Liver (tissue), 7 donors: ENCODE measurements at regions not wholly inside any gene's neighbourhood (a gene's known extent, or its start where the extent isn't known, plus 50 kb on each side); places are given as distances from the start of the nearest gene placed in this dataset.

Source experiments
- DNase-seq: peaks from one replicate; pipeline ENCODE4 v3.0.0-alpha.2; 2017; ENCODE audit warnings: low spot score
- H3K27ac ChIP-seq, 2 donors: one replicate each; pipeline ENCODE4 v1.7.0; 2013; ENCODE audit warnings: inconsistent platforms in 2 of 2, low read length in 2 of 2, control low read depth in 1 of 2, low read depth in 1 of 2, mild to moderate bottlenecking in 1 of 2
- H3K27me3 ChIP-seq, 4 donors: one replicate each; pipeline versions ENCODE4 v1.6.1 to v1.7.0; 2013; ENCODE audit warnings: low read length in 3 of 4, inconsistent platforms in 1 of 4, mild to moderate bottlenecking in 1 of 4, moderate library complexity in 1 of 4; ENCODE audit not compliant: control insufficient read depth in 4 of 4, insufficient read depth in 4 of 4
- H3K36me3 ChIP-seq, 4 donors: one replicate each; pipeline versions ENCODE4 v1.6.1 to v1.7.0; 2013; ENCODE audit warnings: low read length in 3 of 4, mild to moderate bottlenecking in 3 of 4, low read depth in 1 of 4, moderate library complexity in 1 of 4; ENCODE audit not compliant: control insufficient read depth in 4 of 4, insufficient read depth in 3 of 4
- H3K4me1 ChIP-seq, 4 donors: one replicate each; pipeline versions ENCODE4 v1.6.1 to v1.7.0; 2013; ENCODE audit warnings: low read length in 3 of 4, mild to moderate bottlenecking in 3 of 4, moderate library complexity in 1 of 4; ENCODE audit not compliant: control insufficient read depth in 4 of 4, insufficient read depth in 4 of 4
- H3K4me3 ChIP-seq, 3 donors: one replicate each; pipeline versions ENCODE4 v1.6.1 to v1.7.0; 2013; ENCODE audit warnings: low read length in 3 of 3, control low read depth in 1 of 3, low read depth in 1 of 3, mild to moderate bottlenecking in 1 of 3
- H3K9ac ChIP-seq, 2 donors: one replicate each; pipeline ENCODE4 v1.7.0; 2013; ENCODE audit warnings: low read length in 2 of 2, mild to moderate bottlenecking in 2 of 2, moderate library complexity in 2 of 2, control low read depth in 1 of 2, low read depth in 1 of 2
- H3K9me3 ChIP-seq, 4 donors: one replicate each; pipeline versions ENCODE4 v1.6.1 to v1.7.0; 2013; ENCODE audit warnings: low read length in 3 of 4; ENCODE audit not compliant: control insufficient read depth in 4 of 4
- ATF3 ChIP-seq: IDR thresholded peaks from 2 replicates; pipeline ENCODE4 v1.6.1; 2016; ENCODE audit warnings: antibody characterized with exemption
- EGR1 ChIP-seq, 2 donors: IDR thresholded peaks; 2 replicates each; pipeline ENCODE4 v1.6.1; 2016 to 2018; ENCODE audit warnings: antibody characterized with exemption in 2 of 2, low read depth in 2 of 2
- FOXA1 ChIP-seq: IDR thresholded peaks from 2 replicates; pipeline ENCODE4 v1.6.1; 2016; ENCODE audit warnings: antibody characterized with exemption
- FOXA2 ChIP-seq: IDR thresholded peaks from 2 replicates; pipeline ENCODE4 v1.6.1; 2016; ENCODE audit warnings: antibody characterized with exemption
- GABPA ChIP-seq, 2 donors: IDR thresholded peaks in 1 of 2; conservative IDR thresholded peaks in 1 of 2; 2 replicates each; pipeline ENCODE4 v1.6.1; 2016; ENCODE audit warnings: antibody characterized with exemption in 2 of 2, mild to moderate bottlenecking in 1 of 2, moderate library complexity in 1 of 2
- HNF4G ChIP-seq: IDR thresholded peaks from 2 replicates; pipeline ENCODE4 v1.6.1; 2016; ENCODE audit warnings: antibody characterized with exemption
- JUND ChIP-seq, 2 donors: IDR thresholded peaks; 2 replicates each; pipeline ENCODE4 v1.6.1; 2016; ENCODE audit warnings: antibody characterized with exemption in 2 of 2
- MAX ChIP-seq: IDR thresholded peaks from 2 replicates; pipeline ENCODE4 v1.6.1; 2016; ENCODE audit warnings: antibody characterized with exemption
- RAD21 ChIP-seq, 2 donors: IDR thresholded peaks; 2 replicates each; pipeline ENCODE4 v1.6.1; 2016; ENCODE audit warnings: antibody characterized with exemption in 2 of 2, mild to moderate bottlenecking in 2 of 2
- REST ChIP-seq: IDR thresholded peaks from 2 replicates; pipeline ENCODE4 v1.6.1; 2016; ENCODE audit warnings: antibody characterized with exemption, mild to moderate bottlenecking
- RXRA ChIP-seq, 2 donors: IDR thresholded peaks; 2 replicates each; pipeline ENCODE4 v1.6.1; 2017 to 2018; ENCODE audit warnings: antibody characterized with exemption in 2 of 2, mild to moderate bottlenecking in 1 of 2
- SP1 ChIP-seq: IDR thresholded peaks from 2 replicates; pipeline ENCODE4 v1.6.1; 2018; ENCODE audit warnings: antibody characterized with exemption, mild to moderate bottlenecking
- TAF1 ChIP-seq: conservative IDR thresholded peaks from 2 replicates; pipeline ENCODE4 v1.6.1; 2016; ENCODE audit warnings: antibody characterized with exemption, mild to moderate bottlenecking
- YY1 ChIP-seq: IDR thresholded peaks from 2 replicates; pipeline ENCODE4 v1.6.1; 2016; ENCODE audit warnings: antibody characterized with exemption, mild to moderate bottlenecking
- ZBTB33 ChIP-seq: IDR thresholded peaks from 2 replicates; pipeline ENCODE4 v1.6.1; 2016; ENCODE audit warnings: antibody characterized with exemption
- WGBS: extraction: QIAGEN DNeasy Blood & Tissue Kit; methylation state at CpG from one replicate; pipeline ENCODE4 v1.1.7; 2013; 5-methylcytosine and 5-hydroxymethylcytosine counted together
- donor health status: healthy.
- donor health status: healthy.
- donor health status: healthy.
- donor health status: healthy.

- TF ChIP-seq HNF4G (no peak), FOXA2 (no peak), RXRA (IDR thresholded peaks at IDR 0.05) (no peak), REST (no peak), JUND (IDR thresholded peaks at IDR 0.05) (no peak)
- Histone ChIP-seq H3K27ac (no peak overlapping the region), H3K36me3 (no peaks in the 10 kb centered on the region), H3K9ac (no peak overlapping the region), H3K27me3 (peaks cover 0 to 3% (median 0%) of the 10 kb centered on the region in 4 donors), H3K9me3 (no peaks in the 10 kb centered on the region), H3K4me3 (no peak overlapping the region), H3K4me1 (no peaks in the 10 kb centered on the region)
- 77% methylated on average over 7 of the region's 7 CpGs for WGBS
- DNase-seq: no peak
Observed at GRCh38 chr14:98230411-98230810, 1041.6 kb downstream of the BCL11B start.

GRCh38 chr14:98231210-98231609 is 1040.8 kb downstream of the BCL11B start:
- Histone ChIP-seq H3K9ac (no peak overlapping the region), H3K9me3 (no peaks in the 10 kb centered on the region), H3K4me1 (no peaks in the 10 kb centered on the region), H3K36me3 (no peaks in the 10 kb centered on the region), H3K27ac (no peak overlapping the region), H3K27me3 (peaks cover 0 to 4% (median 0%) of the 10 kb centered on the region in 4 donors), H3K4me3 (no peak overlapping the region)
- no peak for TF ChIP-seq RAD21 (IDR thresholded peaks at IDR 0.05)
- no peak for TF ChIP-seq TAF1
- DNase-seq: no peak
- WGBS: 69% methylated on average over 2 of the region's 2 CpGs

GRCh38 chr14:98233656-98234055 is 1038.3 kb downstream of the BCL11B start:
- no peaks in the 10 kb centered on the region for H3K4me1 ChIP-seq
- TF ChIP-seq JUND (IDR thresholded peaks at IDR 0.05): no peak
- no peak for TF ChIP-seq MAX
- no peak for TF ChIP-seq SP1
- no peak for TF ChIP-seq ZBTB33
- no peak for TF ChIP-seq RXRA (IDR thresholded peaks at IDR 0.05)
- TF ChIP-seq ATF3: no peak
- no peak for TF ChIP-seq YY1
- TF ChIP-seq GABPA (IDR thresholded peaks at IDR 0.05 in 1 of 2, conservative IDR thresholded peaks at IDR 0.05 in 1 of 2): no peak
- no peak for TF ChIP-seq EGR1 (IDR thresholded peaks at IDR 0.05; ENCODE audit: low read depth in 2 of 2)
- TF ChIP-seq FOXA1: no peak
- no peak for TF ChIP-seq REST
- WGBS: 65% methylated on average over 6 of the region's 6 CpGs

More at GRCh38 chr14:98233656-98234055, 1038.3 kb downstream of the BCL11B start:
- Histone ChIP-seq H3K36me3 (no peaks in the 10 kb centered on the region), H3K27me3 (peaks cover 0 to 3% (median 0%) of the 10 kb centered on the region in 4 donors), H3K9me3 (no peaks in the 10 kb centered on the region), H3K4me3 (no peak overlapping the region), H3K27ac (no peak overlapping the region), H3K9ac (no peak overlapping the region)
- DNase-seq: no peak
